ENCODE measurements at regions not wholly inside any gene's neighbourhood (a gene's known extent, or its start where the extent isn't known, plus 50 kb on each side); places are given as distances from the start of the nearest gene placed in this dataset.

GRCh38 chr21:23698619-23699018 is 1908.7 kb downstream of the MRPL39 start:
- Histone ChIP-seq H3K4me2 (ENCODE audit: low read length) (no peak overlapping the region), H2AFZ (ENCODE audit: low read depth, low read length) (no peak overlapping the region), H4K20me1 (ENCODE audit: insufficient read depth, low read length) (no peaks in the 10 kb centered on the region), H3K9me3 (ENCODE audit: insufficient read depth, low read depth, low read length) (peaks cover 4% of the 10 kb centered on the region), H3K36me3 (ENCODE audit: insufficient read depth, low read length) (no peaks in the 10 kb centered on the region), H3K79me2 (ENCODE audit: insufficient read depth, low read length) (no peaks in the 10 kb centered on the region), H3K4me3 (ENCODE audit: insufficient read depth, low read depth, low read length) (no peak overlapping the region), H3K4me1 (ENCODE audit: insufficient read depth, low read length) (no peaks in the 10 kb centered on the region), H3K9ac (ENCODE audit: low read length) (no peak overlapping the region), H3K27ac (ENCODE audit: low read depth, low read length) (no peak overlapping the region), H3K27me3 (ENCODE audit: insufficient read depth, low read length) (no peaks in the 10 kb centered on the region)
- no peaks in the 10 kb centered on the region for H3K36me3 Mint-ChIP-seq (ENCODE audit: low read depth, unreplicated experiment)
- H3K4me1 Mint-ChIP-seq (ENCODE audit: low read depth, unreplicated experiment), result no peaks in the 10 kb centered on the region
- no peak overlapping the region for H3K27ac Mint-ChIP-seq (ENCODE audit: unreplicated experiment)
- DNase-seq (ENCODE audit: low read depth), result no peak
- FAIRE-seq, result no peak
- H3K27me3 Mint-ChIP-seq (ENCODE audit: low read depth, unreplicated experiment), result no peaks in the 10 kb centered on the region
- H3K4me3 Mint-ChIP-seq (ENCODE audit: unreplicated experiment), result no peak overlapping the region
- peaks cover 12% of the 10 kb centered on the region for H3K9me3 Mint-ChIP-seq (ENCODE audit: unreplicated experiment)
- TF ChIP-seq CTCF (IDR thresholded peaks at IDR 0.05; ENCODE audit: insufficient read depth, low read depth, low read length) (no peak), EZH2 (IDR thresholded peaks at IDR 0.05; ENCODE audit: insufficient read depth, low read length) (no peak)

GRCh38 chr21:23695443-23695842 is 1911.8 kb downstream of the MRPL39 start:
- Histone ChIP-seq H3K4me2 (ENCODE audit: low read length) (no peak overlapping the region), H3K9ac (ENCODE audit: low read length) (no peak overlapping the region), H4K20me1 (ENCODE audit: insufficient read depth, low read length) (no peaks in the 10 kb centered on the region), H3K36me3 (ENCODE audit: insufficient read depth, low read length) (no peaks in the 10 kb centered on the region), H3K4me3 (ENCODE audit: insufficient read depth, low read depth, low read length) (no peak overlapping the region), H3K79me2 (ENCODE audit: insufficient read depth, low read length) (no peaks in the 10 kb centered on the region), H3K27me3 (ENCODE audit: insufficient read depth, low read length) (no peaks in the 10 kb centered on the region), H3K27ac (ENCODE audit: low read depth, low read length) (no peak overlapping the region), H2AFZ (ENCODE audit: low read depth, low read length) (no peak overlapping the region), H3K9me3 (ENCODE audit: insufficient read depth, low read depth, low read length) (peaks cover 4% of the 10 kb centered on the region), H3K4me1 (ENCODE audit: insufficient read depth, low read length) (no peaks in the 10 kb centered on the region)
- DNase-seq (ENCODE audit: low read depth) (no peak), FAIRE-seq (no peak)
- Mint-ChIP-seq H3K9me3 (ENCODE audit: unreplicated experiment) (peaks cover 11% of the 10 kb centered on the region), H3K36me3 (ENCODE audit: low read depth, unreplicated experiment) (no peaks in the 10 kb centered on the region), H3K4me1 (ENCODE audit: low read depth, unreplicated experiment) (no peaks in the 10 kb centered on the region), H3K27me3 (ENCODE audit: low read depth, unreplicated experiment) (no peaks in the 10 kb centered on the region), H3K4me3 (ENCODE audit: unreplicated experiment) (no peak overlapping the region), H3K27ac (ENCODE audit: unreplicated experiment) (no peak overlapping the region)
- TF ChIP-seq CTCF (IDR thresholded peaks at IDR 0.05; ENCODE audit: insufficient read depth, low read depth, low read length) (no peak), EZH2 (IDR thresholded peaks at IDR 0.05; ENCODE audit: insufficient read depth, low read length) (no peak)

GRCh38 chr21:23694390-23694789 is 1912.9 kb downstream of the MRPL39 start:
- H2AFZ ChIP-seq (ENCODE audit: low read depth, low read length), result no peak overlapping the region
- no peak overlapping the region for H3K27ac ChIP-seq (ENCODE audit: low read depth, low read length)
- no peaks in the 10 kb centered on the region for H3K79me2 ChIP-seq (ENCODE audit: insufficient read depth, low read length)
- FAIRE-seq (no peak), DNase-seq (ENCODE audit: low read depth) (no peak)
- Mint-ChIP-seq H3K4me1 (ENCODE audit: low read depth, unreplicated experiment) (no peaks in the 10 kb centered on the region), H3K27me3 (ENCODE audit: low read depth, unreplicated experiment) (no peaks in the 10 kb centered on the region), H3K27ac (ENCODE audit: unreplicated experiment) (no peak overlapping the region), H3K36me3 (ENCODE audit: low read depth, unreplicated experiment) (no peaks in the 10 kb centered on the region), H3K4me3 (ENCODE audit: unreplicated experiment) (no peak overlapping the region), H3K9me3 (ENCODE audit: unreplicated experiment) (peaks cover 4% of the 10 kb centered on the region)
- peaks cover under 1% of the 10 kb centered on the region for H3K9me3 ChIP-seq (ENCODE audit: insufficient read depth, low read depth, low read length)
- no peak for TF ChIP-seq CTCF (IDR thresholded peaks at IDR 0.05; ENCODE audit: insufficient read depth, low read depth, low read length)
- TF ChIP-seq EZH2 (IDR thresholded peaks at IDR 0.05; ENCODE audit: insufficient read depth, low read length), result no peak
- H3K4me3 ChIP-seq (ENCODE audit: insufficient read depth, low read depth, low read length), result no peak overlapping the region
- no peak overlapping the region for H3K9ac ChIP-seq (ENCODE audit: low read length)
- H3K4me1 ChIP-seq (ENCODE audit: insufficient read depth, low read length), result no peaks in the 10 kb centered on the region
- H4K20me1 ChIP-seq (ENCODE audit: insufficient read depth, low read length), result no peaks in the 10 kb centered on the region
- no peak overlapping the region for H3K4me2 ChIP-seq (ENCODE audit: low read length)
- no peaks in the 10 kb centered on the region for H3K27me3 ChIP-seq (ENCODE audit: insufficient read depth, low read length)
- no peaks in the 10 kb centered on the region for H3K36me3 ChIP-seq (ENCODE audit: insufficient read depth, low read length)

Data from astrocyte (in vitro differentiated cells and primary cell).